ENCODE measurements at regions not wholly inside any gene's neighbourhood (a gene's known extent, or its start where the extent isn't known, plus 50 kb on each side); places are given as distances from the start of the nearest gene placed in this dataset.

GRCh38 chr13:57353831-57354230, 186.8 kb downstream of the PRR20E start:
- no peaks in the 10 kb centered on the region for H3K36me3 ChIP-seq (ENCODE audit: control insufficient read depth in 4 of 4, insufficient read depth in 4 of 4, low read length in 3 of 4)
- no peaks in the 10 kb centered on the region for H3K4me1 ChIP-seq (ENCODE audit: control extremely low read depth in 1 of 4, control insufficient read depth in 4 of 4, insufficient read depth in 4 of 4, low read length in 3 of 4)
- no peaks in the 10 kb centered on the region for H3K27me3 ChIP-seq (replicated peaks in 2 of 5; ENCODE audit: control insufficient read depth in 4 of 5, insufficient read depth in 5 of 5, low read length in 4 of 5)
- H3K9me3 ChIP-seq (ENCODE audit: control extremely low read depth in 1 of 5, control insufficient read depth in 4 of 5, insufficient read depth in 2 of 5, low read depth in 1 of 5, low read length in 4 of 5) = no peaks in the 10 kb centered on the region
- DNase-seq = no peak
- CTCF ChIA-PET = no interaction called here
- H3K27ac ChIP-seq (ENCODE audit: insufficient read depth in 1 of 2, low read depth in 1 of 2, low read length in 2 of 2, poor library complexity in 1 of 2, severe bottlenecking in 2 of 2) = no peak overlapping the region
- POLR2A ChIA-PET = no interaction called here
- no peak overlapping the region for H3K4me3 ChIP-seq (ENCODE audit: control insufficient read depth in 1 of 7, extremely low read depth in 1 of 7, insufficient read depth in 4 of 7, low read depth in 2 of 7, low read length in 6 of 7)
- 73% methylated on average over 2 of the region's 3 CpGs for WGBS (ENCODE audit: insufficient coverage)

DNA sequence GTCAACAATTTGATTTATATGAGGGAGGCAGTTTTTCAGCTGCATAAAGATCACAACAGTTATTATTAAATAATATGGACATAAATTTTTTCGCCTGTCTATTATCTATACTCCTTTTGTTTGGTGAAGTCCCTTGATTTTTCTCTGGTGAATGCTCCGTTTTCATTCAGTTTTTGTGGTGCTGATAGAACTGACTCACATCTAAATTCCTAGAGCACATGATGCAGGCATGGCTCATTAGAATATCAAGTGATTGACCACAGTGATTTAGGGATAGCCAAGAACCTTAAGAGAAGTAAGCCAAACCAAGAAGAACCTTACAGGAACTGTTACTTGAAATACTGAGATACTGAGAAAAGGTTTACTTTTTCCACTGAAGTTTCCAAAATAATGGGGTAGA, 208.9 kb downstream of the PRR20E start:
- Histone ChIP-seq H3K4me3 (ENCODE audit: control insufficient read depth in 1 of 7, extremely low read depth in 1 of 7, insufficient read depth in 4 of 7, low read depth in 2 of 7, low read length in 6 of 7) (no peak overlapping the region), H3K36me3 (ENCODE audit: control insufficient read depth in 4 of 4, insufficient read depth in 4 of 4, low read length in 3 of 4) (no peaks in the 10 kb centered on the region), H3K9me3 (ENCODE audit: control extremely low read depth in 1 of 5, control insufficient read depth in 4 of 5, insufficient read depth in 2 of 5, low read depth in 1 of 5, low read length in 4 of 5) (peaks cover 0 to 1% (median 0%) of the 10 kb centered on the region in 5 experiments), H3K27me3 (replicated peaks in 2 of 5; ENCODE audit: control insufficient read depth in 4 of 5, insufficient read depth in 5 of 5, low read length in 4 of 5) (no peaks in the 10 kb centered on the region), H3K27ac (ENCODE audit: insufficient read depth in 1 of 2, low read depth in 1 of 2, low read length in 2 of 2, poor library complexity in 1 of 2, severe bottlenecking in 2 of 2) (no peak overlapping the region), H3K4me1 (ENCODE audit: control extremely low read depth in 1 of 4, control insufficient read depth in 4 of 4, insufficient read depth in 4 of 4, low read length in 3 of 4) (no peaks in the 10 kb centered on the region)
- no peak for DNase-seq
- POLR2A ChIA-PET = no interaction called here
- 75% methylated on average over 1 of the region's 2 CpGs for WGBS (ENCODE audit: insufficient coverage)
- CTCF ChIA-PET = no interaction called here

GRCh38 chr13:57408312-57408711, 223.2 kb upstream of the PCDH17 start:
- ChIA-PET POLR2A (interaction anchor here (0.6 kb wide), 1 partner anchor 93 kb away, joined by 3 read pairs; no protein-coding TSS in a partner anchor), CTCF (no interaction called here)
- Histone ChIP-seq H3K4me1 (ENCODE audit: control extremely low read depth in 1 of 4, control insufficient read depth in 4 of 4, insufficient read depth in 4 of 4, low read length in 3 of 4) (no peaks in the 10 kb centered on the region), H3K27me3 (replicated peaks in 2 of 5; ENCODE audit: control insufficient read depth in 4 of 5, insufficient read depth in 5 of 5, low read length in 4 of 5) (no peaks in the 10 kb centered on the region), H3K4me3 (ENCODE audit: control insufficient read depth in 1 of 7, extremely low read depth in 1 of 7, insufficient read depth in 4 of 7, low read depth in 2 of 7, low read length in 6 of 7) (no peak overlapping the region), H3K9me3 (ENCODE audit: control extremely low read depth in 1 of 5, control insufficient read depth in 4 of 5, insufficient read depth in 2 of 5, low read depth in 1 of 5, low read length in 4 of 5) (peaks cover 0 to 2% (median 0%) of the 10 kb centered on the region in 5 experiments), H3K36me3 (ENCODE audit: control insufficient read depth in 4 of 4, insufficient read depth in 4 of 4, low read length in 3 of 4) (no peaks in the 10 kb centered on the region), H3K27ac (ENCODE audit: insufficient read depth in 1 of 2, low read depth in 1 of 2, low read length in 2 of 2, poor library complexity in 1 of 2, severe bottlenecking in 2 of 2) (no peak overlapping the region)
- no peak for DNase-seq
- no CpG with 5 or more reads among the region's 2 CpGs for WGBS (ENCODE audit: insufficient coverage)

- H3K9me3 ChIP-seq (ENCODE audit: control extremely low read depth in 1 of 5, control insufficient read depth in 4 of 5, insufficient read depth in 2 of 5, low read depth in 1 of 5, low read length in 4 of 5) = peaks cover 0 to 2% (median 0%) of the 10 kb centered on the region in 5 experiments
- no peaks in the 10 kb centered on the region for H3K27me3 ChIP-seq (replicated peaks in 2 of 5; ENCODE audit: control insufficient read depth in 4 of 5, insufficient read depth in 5 of 5, low read length in 4 of 5)
- H3K36me3 ChIP-seq (ENCODE audit: control insufficient read depth in 4 of 4, insufficient read depth in 4 of 4, low read length in 3 of 4) = no peaks in the 10 kb centered on the region
- H3K4me3 ChIP-seq (ENCODE audit: control insufficient read depth in 1 of 7, extremely low read depth in 1 of 7, insufficient read depth in 4 of 7, low read depth in 2 of 7, low read length in 6 of 7) = no peak overlapping the region
- H3K4me1 ChIP-seq (ENCODE audit: control extremely low read depth in 1 of 4, control insufficient read depth in 4 of 4, insufficient read depth in 4 of 4, low read length in 3 of 4) = no peaks in the 10 kb centered on the region
- no peak for DNase-seq
- ChIA-PET POLR2A (no interaction called here), CTCF (no interaction called here)
- no peak overlapping the region for H3K27ac ChIP-seq (ENCODE audit: insufficient read depth in 1 of 2, low read depth in 1 of 2, low read length in 2 of 2, poor library complexity in 1 of 2, severe bottlenecking in 2 of 2)
Observed at GRCh38 chr13:57409121-57409520, 222.4 kb upstream of the PCDH17 start.

- no peak overlapping the region for H3K27ac ChIP-seq (ENCODE audit: insufficient read depth in 1 of 2, low read depth in 1 of 2, low read length in 2 of 2, poor library complexity in 1 of 2, severe bottlenecking in 2 of 2)
- no peaks in the 10 kb centered on the region for H3K36me3 ChIP-seq (ENCODE audit: control insufficient read depth in 4 of 4, insufficient read depth in 4 of 4, low read length in 3 of 4)
- H3K9me3 ChIP-seq (ENCODE audit: control extremely low read depth in 1 of 5, control insufficient read depth in 4 of 5, insufficient read depth in 2 of 5, low read depth in 1 of 5, low read length in 4 of 5) = peaks cover 0 to 2% (median 0%) of the 10 kb centered on the region in 5 experiments
- DNase-seq = no peak
- CTCF ChIA-PET = no interaction called here
- no CpG with 5 or more reads among the region's 1 CpG for WGBS (ENCODE audit: insufficient coverage)
- H3K4me3 ChIP-seq (ENCODE audit: control insufficient read depth in 1 of 7, extremely low read depth in 1 of 7, insufficient read depth in 4 of 7, low read depth in 2 of 7, low read length in 6 of 7) = no peak overlapping the region
- POLR2A ChIA-PET = no interaction called here
- H3K4me1 ChIP-seq (ENCODE audit: control extremely low read depth in 1 of 4, control insufficient read depth in 4 of 4, insufficient read depth in 4 of 4, low read length in 3 of 4) = no peaks in the 10 kb centered on the region
- H3K27me3 ChIP-seq (replicated peaks in 2 of 5; ENCODE audit: control insufficient read depth in 4 of 5, insufficient read depth in 5 of 5, low read length in 4 of 5) = no peaks in the 10 kb centered on the region
Observed at GRCh38 chr13:57409656-57410055, 221.9 kb upstream of the PCDH17 start.

- ChIA-PET CTCF (no interaction called here), POLR2A (no interaction called here)
- 81% methylated on average over 3 of the region's 6 CpGs for WGBS (ENCODE audit: insufficient coverage)
- DNase-seq = no peak
- no peaks in the 10 kb centered on the region for H3K9me3 ChIP-seq (ENCODE audit: control extremely low read depth in 1 of 5, control insufficient read depth in 4 of 5, insufficient read depth in 2 of 5, low read depth in 1 of 5, low read length in 4 of 5)
- no peak overlapping the region for H3K27ac ChIP-seq (ENCODE audit: insufficient read depth in 1 of 2, low read depth in 1 of 2, low read length in 2 of 2, poor library complexity in 1 of 2, severe bottlenecking in 2 of 2)
- no peak overlapping the region for H3K4me3 ChIP-seq (ENCODE audit: control insufficient read depth in 1 of 7, extremely low read depth in 1 of 7, insufficient read depth in 4 of 7, low read depth in 2 of 7, low read length in 6 of 7)
- H3K4me1 ChIP-seq (ENCODE audit: control extremely low read depth in 1 of 4, control insufficient read depth in 4 of 4, insufficient read depth in 4 of 4, low read length in 3 of 4) = no peaks in the 10 kb centered on the region
- no peaks in the 10 kb centered on the region for H3K27me3 ChIP-seq (replicated peaks in 2 of 5; ENCODE audit: control insufficient read depth in 4 of 5, insufficient read depth in 5 of 5, low read length in 4 of 5)
- H3K36me3 ChIP-seq (ENCODE audit: control insufficient read depth in 4 of 4, insufficient read depth in 4 of 4, low read length in 3 of 4) = no peaks in the 10 kb centered on the region
Observed at GRCh38 chr13:57418067-57418677, 213.4 kb upstream of the PCDH17 start.

GRCh38 chr13:57424379-57424778, 207.2 kb upstream of the PCDH17 start:
- ChIA-PET CTCF (no interaction called here), POLR2A (no interaction called here)
- H3K36me3 ChIP-seq (ENCODE audit: control insufficient read depth in 4 of 4, insufficient read depth in 4 of 4, low read length in 3 of 4) = no peaks in the 10 kb centered on the region
- 86% methylated on average over 1 of the region's 1 CpG for WGBS (ENCODE audit: insufficient coverage)
- H3K4me3 ChIP-seq (ENCODE audit: control insufficient read depth in 1 of 7, extremely low read depth in 1 of 7, insufficient read depth in 4 of 7, low read depth in 2 of 7, low read length in 6 of 7) = no peak overlapping the region
- no peak overlapping the region for H3K27ac ChIP-seq (ENCODE audit: insufficient read depth in 1 of 2, low read depth in 1 of 2, low read length in 2 of 2, poor library complexity in 1 of 2, severe bottlenecking in 2 of 2)
- H3K27me3 ChIP-seq (replicated peaks in 2 of 5; ENCODE audit: control insufficient read depth in 4 of 5, insufficient read depth in 5 of 5, low read length in 4 of 5) = no peaks in the 10 kb centered on the region
- no peaks in the 10 kb centered on the region for H3K4me1 ChIP-seq (ENCODE audit: control extremely low read depth in 1 of 4, control insufficient read depth in 4 of 4, insufficient read depth in 4 of 4, low read length in 3 of 4)
- no peak for DNase-seq
- no peaks in the 10 kb centered on the region for H3K9me3 ChIP-seq (ENCODE audit: control extremely low read depth in 1 of 5, control insufficient read depth in 4 of 5, insufficient read depth in 2 of 5, low read depth in 1 of 5, low read length in 4 of 5)
